Activated T-helper 1 cell treated with anti-CD3 and anti-CD28 coated beads, Interleukin-12 subunit alpha, Interleukin-12 subunit beta, Interleukin-2, Interleukin-4 antibody, amounts not matched to agents 30 ng/mL and 10 ng/mL and 1 ng/mL, durations not matched to agents 14 hours and 24 hours and 36 hours (primary cell): ENCODE measurements at regions not wholly inside any gene's neighbourhood (a gene's known extent, or its start where the extent isn't known, plus 50 kb on each side); places are given as distances from the start of the nearest gene placed in this dataset.
A peak's percentile ranks its signal among the peaks of the same experiment; 100 is the strongest.

ENCODE experiments used
- DNase-seq: peaks from one replicate; pipeline ENCODE4 v3.0.0; 2021; ENCODE audit warnings: low spot score
- H3K27ac Mint-ChIP-seq: one replicate; pipeline ENCODE4 v1.8.0; 2021; ENCODE audit warnings: mild to moderate bottlenecking, mixed read lengths
- H3K27me3 Mint-ChIP-seq: one replicate; pipeline ENCODE4 v1.8.0; 2022; ENCODE audit warnings: mild to moderate bottlenecking, moderate library complexity, mixed read lengths; ENCODE audit not compliant: insufficient read depth
- H3K36me3 Mint-ChIP-seq: one replicate; pipeline ENCODE4 v1.8.0; 2021; ENCODE audit warnings: low read depth, mixed read lengths
- H3K4me1 Mint-ChIP-seq: one replicate; pipeline ENCODE4 v1.8.0; 2021; ENCODE audit warnings: low read depth, mixed read lengths
- H3K4me3 Mint-ChIP-seq: one replicate; pipeline ENCODE4 v1.8.0; 2021; ENCODE audit warnings: mild to moderate bottlenecking, moderate library complexity, mixed read lengths
- H3K9me3 Mint-ChIP-seq: one replicate; pipeline ENCODE4 v1.8.0; 2021; ENCODE audit warnings: mixed read lengths
- intact Hi-C: fragments of 100-400 bp; cut with micrococcal nuclease; formaldehyde crosslinking; loops from one replicate; pipeline ENCODE4 v1.15.1; 2024

- intact Hi-C loops = loop anchor here (5.0 kb wide), 1 partner anchor 42 kb away; no protein-coding TSS in a partner anchor
- peaks cover 5% of the 10 kb centered on the region for H3K36me3 Mint-ChIP-seq
- DNase-seq = no peak
- peaks cover 18% of the 10 kb centered on the region for H3K4me1 Mint-ChIP-seq
- no peaks in the 10 kb centered on the region for H3K9me3 Mint-ChIP-seq
- H3K27ac Mint-ChIP-seq = no peak overlapping the region
- H3K4me3 Mint-ChIP-seq = peak overlapping the region; percentile 15
- H3K27me3 Mint-ChIP-seq = peaks cover 1% of the 10 kb centered on the region
Observed at GRCh38 chr22:46074771-46075551, 75.4 kb upstream of the PPARA start.

- intact Hi-C loops = no loop called here
Observed at GRCh38 chr22:46075764-46076531, 74.4 kb upstream of the PPARA start.

GRCh38 chr22:46076651-46077339 is 73.5 kb upstream of the PPARA start:
- Mint-ChIP-seq H3K4me1 (peaks cover 18% of the 10 kb centered on the region), H3K27ac (no peak overlapping the region), H3K27me3 (peaks cover 1% of the 10 kb centered on the region), H3K36me3 (peaks cover 5% of the 10 kb centered on the region), H3K9me3 (no peaks in the 10 kb centered on the region), H3K4me3 (no peak overlapping the region)
- intact Hi-C loops = no loop called here
- no peak for DNase-seq

More at GRCh38 chr22:46075764-46076531, 74.4 kb upstream of the PPARA start:
- Mint-ChIP-seq H3K27ac (no peak overlapping the region), H3K4me3 (no peak overlapping the region), H3K36me3 (peaks cover 5% of the 10 kb centered on the region), H3K27me3 (peaks cover 1% of the 10 kb centered on the region), H3K4me1 (peaks cover 18% of the 10 kb centered on the region), H3K9me3 (no peaks in the 10 kb centered on the region)
- no peak for DNase-seq

DNA sequence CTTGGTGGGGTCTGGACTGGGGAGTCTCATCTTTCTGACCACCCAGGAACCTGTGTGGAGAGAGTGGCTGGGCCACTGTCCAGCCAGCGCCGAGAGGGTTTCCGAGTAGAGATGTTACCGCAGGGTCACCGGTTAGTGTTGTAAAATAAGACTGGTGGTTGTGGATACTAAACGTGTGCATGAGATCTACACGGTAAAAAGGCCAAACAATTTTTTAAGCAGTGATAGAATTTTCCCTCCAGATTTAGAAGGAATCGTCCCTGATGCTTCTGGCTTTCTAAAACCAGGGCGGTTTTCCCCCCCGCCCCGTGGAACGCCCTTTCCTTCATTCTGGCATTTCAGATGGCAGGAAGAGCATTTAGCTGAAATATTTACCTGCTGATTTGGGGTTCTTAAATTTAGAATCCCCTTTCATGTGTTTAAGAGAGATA is 72.6 kb upstream of the PPARA start:
- DNase-seq = no peak
- Mint-ChIP-seq H3K27ac (no peak overlapping the region), H3K36me3 (peaks cover 2% of the 10 kb centered on the region), H3K4me1 (peaks cover 15% of the 10 kb centered on the region), H3K9me3 (no peaks in the 10 kb centered on the region), H3K27me3 (peaks cover 1% of the 10 kb centered on the region), H3K4me3 (no peak overlapping the region)
- intact Hi-C loops = no loop called here

DNA sequence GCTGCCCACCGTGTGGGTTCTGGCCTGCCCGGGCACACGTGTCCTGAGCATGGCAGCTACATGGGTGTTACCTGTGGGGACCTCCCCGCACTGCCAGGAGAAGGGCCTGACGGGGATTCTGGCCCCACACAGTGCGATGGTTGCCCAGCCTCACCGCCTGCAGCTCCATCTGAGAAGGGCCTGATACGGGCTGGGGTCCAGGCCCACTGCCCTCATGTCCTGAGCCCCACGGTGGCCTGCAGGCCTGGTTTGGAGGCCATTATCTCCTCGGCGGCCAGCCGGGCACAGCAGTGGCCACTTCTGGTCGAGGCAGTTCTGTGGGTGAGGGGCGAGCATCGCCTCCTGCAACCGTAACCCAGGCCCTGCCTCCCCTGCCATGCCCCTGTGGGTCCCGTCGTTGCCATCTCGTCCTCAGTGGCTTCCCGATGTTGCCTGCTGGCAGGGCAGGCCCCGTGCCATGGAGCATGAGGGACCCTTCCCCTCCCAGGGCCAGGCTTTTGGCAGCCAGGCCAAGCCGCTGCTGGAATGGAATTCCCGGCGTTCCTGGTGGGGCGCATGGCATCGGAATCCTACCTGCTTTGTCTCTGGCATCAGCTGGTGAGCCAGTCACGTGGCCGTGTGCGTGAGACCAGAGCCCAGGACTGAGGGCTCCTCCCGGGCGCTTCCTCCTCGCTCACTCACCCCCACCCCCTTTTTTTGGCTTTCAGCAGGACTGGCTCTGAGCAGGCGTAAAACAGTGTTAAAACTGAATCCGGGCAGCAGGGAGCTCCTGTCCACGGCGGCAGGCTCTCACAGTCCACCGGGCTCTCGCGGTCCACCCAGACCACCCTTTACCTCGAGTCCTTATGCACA is 71.9 kb upstream of the PPARA start:
- peaks cover 2% of the 10 kb centered on the region for H3K36me3 Mint-ChIP-seq
- H3K9me3 Mint-ChIP-seq = no peaks in the 10 kb centered on the region
- peaks cover 9% of the 10 kb centered on the region for H3K4me1 Mint-ChIP-seq
- peaks cover 1% of the 10 kb centered on the region for H3K27me3 Mint-ChIP-seq
- no peak overlapping the region for H3K27ac Mint-ChIP-seq
- intact Hi-C loops = no loop called here
- H3K4me3 Mint-ChIP-seq = no peak overlapping the region
- no peak for DNase-seq

DNA sequence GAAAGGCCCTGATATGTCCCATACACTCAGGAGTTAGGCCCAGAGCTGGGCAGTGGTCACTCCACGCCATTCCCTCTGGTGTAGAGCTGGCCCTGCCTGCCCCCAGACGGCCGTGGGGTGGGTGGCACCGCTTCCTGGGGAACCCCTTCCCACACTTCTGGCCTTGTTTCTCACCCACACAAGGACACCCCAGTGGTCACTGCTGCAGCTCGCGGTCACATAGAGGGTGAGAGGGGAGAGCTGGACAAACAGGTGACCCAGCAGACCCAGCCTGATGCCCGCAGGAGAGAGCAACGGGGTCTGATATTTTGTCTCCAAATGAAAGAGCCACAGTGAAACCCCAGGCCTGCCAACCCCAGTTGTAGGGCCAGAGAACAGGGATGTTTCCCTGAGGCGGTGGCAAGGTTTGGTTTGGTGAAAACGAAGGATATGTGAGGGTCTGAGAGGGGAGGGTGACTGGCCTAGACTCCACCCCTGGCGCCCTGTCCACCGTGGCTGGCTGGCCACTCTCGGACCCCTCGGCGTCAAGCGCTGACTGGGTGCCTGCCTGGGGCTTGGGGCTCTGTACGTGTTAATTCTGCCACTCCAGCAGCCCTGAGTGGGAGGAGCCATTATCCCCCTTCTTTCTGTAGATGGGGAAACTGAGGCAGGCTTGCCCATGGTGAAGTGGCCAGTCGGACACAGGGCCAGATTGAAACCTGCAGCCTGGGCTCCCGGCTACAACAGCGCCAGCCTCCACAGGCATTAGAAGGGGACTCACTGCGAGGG is 71.0 kb upstream of the PPARA start:
- H3K27me3 Mint-ChIP-seq = peaks cover 1% of the 10 kb centered on the region
- no peak for DNase-seq
- no peak overlapping the region for H3K4me3 Mint-ChIP-seq
- H3K9me3 Mint-ChIP-seq = no peaks in the 10 kb centered on the region
- peaks cover 9% of the 10 kb centered on the region for H3K4me1 Mint-ChIP-seq
- peaks cover 2% of the 10 kb centered on the region for H3K36me3 Mint-ChIP-seq
- no peak overlapping the region for H3K27ac Mint-ChIP-seq
- intact Hi-C loops = no loop called here

- intact Hi-C loops = no loop called here
- Mint-ChIP-seq H3K27ac (no peak overlapping the region), H3K4me3 (no peak overlapping the region), H3K27me3 (peaks cover 1% of the 10 kb centered on the region), H3K36me3 (peaks cover 2% of the 10 kb centered on the region), H3K4me1 (peaks cover 6% of the 10 kb centered on the region), H3K9me3 (no peaks in the 10 kb centered on the region)
- no peak for DNase-seq
Observed at GRCh38 chr22:46079861-46080821, 70.2 kb upstream of the PPARA start.

GRCh38 chr22:46081036-46081830 is 69.1 kb upstream of the PPARA start:
- no peak overlapping the region for H3K27ac Mint-ChIP-seq
- DNase-seq = no peak
- peaks cover under 1% of the 10 kb centered on the region for H3K4me1 Mint-ChIP-seq
- H3K36me3 Mint-ChIP-seq = no peaks in the 10 kb centered on the region
- no peaks in the 10 kb centered on the region for H3K9me3 Mint-ChIP-seq
- intact Hi-C loops = no loop called here
- H3K27me3 Mint-ChIP-seq = no peaks in the 10 kb centered on the region
- H3K4me3 Mint-ChIP-seq = no peak overlapping the region

- Mint-ChIP-seq H3K4me3 (no peak overlapping the region), H3K27me3 (no peaks in the 10 kb centered on the region), H3K4me1 (no peaks in the 10 kb centered on the region), H3K9me3 (no peaks in the 10 kb centered on the region), H3K36me3 (no peaks in the 10 kb centered on the region), H3K27ac (no peak overlapping the region)
- intact Hi-C loops = no loop called here
- DNase-seq = no peak
Observed at GRCh38 chr22:46081831-46082210, 68.5 kb upstream of the PPARA start.

GRCh38 chr22:46082633-46083032 is 67.7 kb upstream of the PPARA start:
- no peaks in the 10 kb centered on the region for H3K4me1 Mint-ChIP-seq
- no peaks in the 10 kb centered on the region for H3K9me3 Mint-ChIP-seq
- intact Hi-C loops = no loop called here
- no peaks in the 10 kb centered on the region for H3K36me3 Mint-ChIP-seq
- DNase-seq = no peak
- no peak overlapping the region for H3K27ac Mint-ChIP-seq
- H3K27me3 Mint-ChIP-seq = no peaks in the 10 kb centered on the region
- no peak overlapping the region for H3K4me3 Mint-ChIP-seq
